ENCODE measurements at regions not wholly inside any gene's neighbourhood (a gene's known extent, or its start where the extent isn't known, plus 50 kb on each side); places are given as distances from the start of the nearest gene placed in this dataset.

GRCh38 chr9:89890326-89890980, 285.6 kb downstream of the GADD45G start:
- Histone ChIP-seq H3K27me3 (ENCODE audit: control insufficient read depth, extremely low read depth, insufficient read depth, low read length) (no peaks in the 10 kb centered on the region), H3K4me2 (ENCODE audit: control insufficient read depth, extremely low read depth, insufficient read depth, low read depth, low read length) (no peak overlapping the region), H3K36me3 (ENCODE audit: control insufficient read depth in 2 of 2, extremely low read depth in 1 of 2, insufficient read depth in 2 of 2, low read length in 2 of 2) (no peaks in the 10 kb centered on the region), H3K4me1 (ENCODE audit: control insufficient read depth, extremely low read depth, insufficient read depth, low read length) (no peaks in the 10 kb centered on the region), H4K20me1 (ENCODE audit: control insufficient read depth, extremely low read depth, insufficient read depth, low read length) (no peaks in the 10 kb centered on the region), H3K9me3 (ENCODE audit: control insufficient read depth, low read depth, low read length) (no peaks in the 10 kb centered on the region), H3K4me3 (ENCODE audit: control insufficient read depth in 2 of 3, extremely low read depth in 1 of 3, insufficient read depth in 2 of 3, low read depth in 1 of 3, low read length in 3 of 3) (no peak overlapping the region), H3K27ac (ENCODE audit: control insufficient read depth, insufficient read depth, low read length) (no peak overlapping the region), H3K79me2 (ENCODE audit: control insufficient read depth, insufficient read depth, low read length) (no peaks in the 10 kb centered on the region), H3K9me1 (ENCODE audit: control insufficient read depth, extremely low read depth, insufficient read depth, low read length) (no peaks in the 10 kb centered on the region), H3K9ac (ENCODE audit: control insufficient read depth, extremely low read depth, insufficient read depth, low read length) (no peak overlapping the region), H2AFZ (ENCODE audit: control insufficient read depth, low read length) (no peak overlapping the region)
- DNase-seq (ENCODE audit: low read depth, low spot score) = no peak
- dilution Hi-C loops (cut with MboI; ENCODE audit: extremely low pct_ligation_motif_present, low sequenced_read_pairs) = no loop called here
- TF ChIP-seq EZH2 (IDR thresholded peaks at IDR 0.05; ENCODE audit: low read length) (no peak), CTCF (optimal IDR thresholded peaks at IDR 0.05 in 1 of 3, IDR thresholded peaks at IDR 0.05 in 1 of 3, conservative IDR thresholded peaks at IDR 0.05 in 1 of 3; ENCODE audit: extremely low read depth in 1 of 3, insufficient read depth in 2 of 3, low read length in 3 of 3) (no peak)
- no peak for FAIRE-seq

- H3K4me2 ChIP-seq (ENCODE audit: control insufficient read depth, extremely low read depth, insufficient read depth, low read depth, low read length) = no peak overlapping the region
- dilution Hi-C loops (cut with MboI; ENCODE audit: extremely low pct_ligation_motif_present, low sequenced_read_pairs) = no loop called here
- H3K9me3 ChIP-seq (ENCODE audit: control insufficient read depth, low read depth, low read length) = no peaks in the 10 kb centered on the region
- H4K20me1 ChIP-seq (ENCODE audit: control insufficient read depth, extremely low read depth, insufficient read depth, low read length) = no peaks in the 10 kb centered on the region
- no peaks in the 10 kb centered on the region for H3K79me2 ChIP-seq (ENCODE audit: control insufficient read depth, insufficient read depth, low read length)
- H3K36me3 ChIP-seq (ENCODE audit: control insufficient read depth in 2 of 2, extremely low read depth in 1 of 2, insufficient read depth in 2 of 2, low read length in 2 of 2) = no peaks in the 10 kb centered on the region
- H3K9me1 ChIP-seq (ENCODE audit: control insufficient read depth, extremely low read depth, insufficient read depth, low read length) = no peaks in the 10 kb centered on the region
- H3K27me3 ChIP-seq (ENCODE audit: control insufficient read depth, extremely low read depth, insufficient read depth, low read length) = no peaks in the 10 kb centered on the region
- DNase-seq (ENCODE audit: low read depth, low spot score) (no peak), FAIRE-seq (no peak)
- H3K9ac ChIP-seq (ENCODE audit: control insufficient read depth, extremely low read depth, insufficient read depth, low read length) = no peak overlapping the region
- TF ChIP-seq EZH2 (IDR thresholded peaks at IDR 0.05; ENCODE audit: low read length) = no peak
- no peak for TF ChIP-seq CTCF (optimal IDR thresholded peaks at IDR 0.05 in 1 of 3, IDR thresholded peaks at IDR 0.05 in 1 of 3, conservative IDR thresholded peaks at IDR 0.05 in 1 of 3; ENCODE audit: extremely low read depth in 1 of 3, insufficient read depth in 2 of 3, low read length in 3 of 3)
- H3K27ac ChIP-seq (ENCODE audit: control insufficient read depth, insufficient read depth, low read length) = no peak overlapping the region
- H3K4me1 ChIP-seq (ENCODE audit: control insufficient read depth, extremely low read depth, insufficient read depth, low read length) = no peaks in the 10 kb centered on the region
- no peak overlapping the region for H2AFZ ChIP-seq (ENCODE audit: control insufficient read depth, low read length)
- H3K4me3 ChIP-seq (ENCODE audit: control insufficient read depth in 2 of 3, extremely low read depth in 1 of 3, insufficient read depth in 2 of 3, low read depth in 1 of 3, low read length in 3 of 3) = no peak overlapping the region
These were observed 286.4 kb downstream of the GADD45G start for GRCh38 chr9:89891221-89891590.

Data from keratinocyte (primary cell).